Endothelial cell of umbilical vein (primary cell): ENCODE measurements at regions not wholly inside any gene's neighbourhood (a gene's known extent, or its start where the extent isn't known, plus 50 kb on each side); places are given as distances from the start of the nearest gene placed in this dataset.

Experiments
- BruUV-seq: library from RNA; stranded (reverse); fragments of 400-500 nt; replicated peaks from 2 replicates; lab custom pipeline; 2021; lab: Mats Ljungman, UMichigan
- CTCF ChIA-PET: fragments of 300-600, 350-600 bp; sonication (Branson Sonifier 250); formaldehyde crosslinking; loops from one replicate; lab custom pipeline; 2021; ENCODE audit warnings: antibody characterized with exemption, inconsistent platforms; lab: Charles Lee
- POLR2A ChIA-PET: fragments of 300-600, 350-600 bp; sonication (Branson Sonifier 250); formaldehyde crosslinking; loops from one replicate; lab custom pipeline; 2021; ENCODE audit warnings: antibody characterized with exemption, inconsistent platforms; lab: Charles Lee
- DNase-seq: peaks from one replicate; pipeline ENCODE4 v3.0.0-alpha.2; 2011; ENCODE audit warnings: low read depth, low spot score
- FAIRE-seq: peaks from 2 replicates; lab custom pipeline; 2011; peaks lifted over from hg19 to GRCh38; lab: Jason Lieb, UNC
- H2AFZ ChIP-seq: 2 replicates; pipeline ENCODE4 v1.6.0; 2012; ENCODE audit warnings: low read depth, low read length, control low read depth, inconsistent platforms
- H3K27ac ChIP-seq: 2 replicates; pipeline ENCODE4 v1.5.1; 2011; ENCODE audit warnings: low read depth, mild to moderate bottlenecking, control low read depth, low read length, moderate library complexity; ENCODE audit not compliant: insufficient read depth
- H3K27me3 ChIP-seq, 2 experiments: 2 replicates each; pipeline versions ENCODE4 v1.6.0 to v1.6.1; 2011; ENCODE audit warnings: low read length in 2 of 2, mixed read lengths in 1 of 2; ENCODE audit not compliant: control insufficient read depth in 2 of 2, insufficient read depth in 2 of 2
- H3K36me3 ChIP-seq, 2 experiments: 2 replicates in 1 of 2; 3 replicates in 1 of 2; pipeline ENCODE4 v1.5.1; 2011; ENCODE audit warnings: low read length in 2 of 2, mild to moderate bottlenecking in 1 of 2, moderate library complexity in 1 of 2; ENCODE audit not compliant: control insufficient read depth in 2 of 2, insufficient read depth in 2 of 2; ENCODE audit errors: extremely low read depth in 1 of 2
- H3K4me1 ChIP-seq: 3 replicates; pipeline ENCODE4 v1.5.1; 2011; ENCODE audit warnings: mild to moderate bottlenecking, low read length; ENCODE audit not compliant: control insufficient read depth, insufficient read depth; ENCODE audit errors: extremely low read depth
- H3K4me2 ChIP-seq: 2 replicates; pipeline ENCODE4 v1.6.1; 2011; ENCODE audit warnings: low read length, control low read depth, mixed read lengths; ENCODE audit not compliant: insufficient read depth
- H3K4me3 ChIP-seq, 3 experiments: fragments of 200-600 bp in 1 of 3; sonication (generic), shearing (Covaris generic) in 1 of 3; replicated peaks in 1 of 3; 2 replicates each; pipeline ENCODE4 v1.5.1; 2011 to 2016; ENCODE audit warnings: control low read depth in 3 of 3, low read length in 3 of 3, mild to moderate bottlenecking in 2 of 3, inconsistent platforms in 1 of 3, low read depth in 1 of 3, moderate library complexity in 1 of 3; ENCODE audit not compliant: insufficient read depth in 1 of 3
- H3K79me2 ChIP-seq: 2 replicates; pipeline ENCODE4 v1.6.0; 2012; ENCODE audit warnings: low read length, inconsistent platforms; ENCODE audit not compliant: control insufficient read depth, insufficient read depth
- H3K9ac ChIP-seq: replicated peaks from 2 replicates; pipeline ENCODE3; 2011; ENCODE audit warnings: low read length, control low read depth; ENCODE audit not compliant: insufficient read depth; ENCODE audit errors: extremely low read depth
- H3K9me1 ChIP-seq: replicated peaks from 3 replicates; pipeline ENCODE4 v1.6.0; 2011; ENCODE audit warnings: mild to moderate bottlenecking, low read length; ENCODE audit not compliant: control insufficient read depth, insufficient read depth; ENCODE audit errors: extremely low read depth
- H3K9me3 ChIP-seq: replicated peaks from 2 replicates; pipeline ENCODE4 v1.5.1; 2012; ENCODE audit warnings: low read length, inconsistent platforms; ENCODE audit not compliant: control insufficient read depth, insufficient read depth
- H4K20me1 ChIP-seq: replicated peaks from 2 replicates; pipeline ENCODE3; 2011; ENCODE audit warnings: mild to moderate bottlenecking, low read length; ENCODE audit not compliant: control insufficient read depth, insufficient read depth; ENCODE audit errors: extremely low read depth
- CTCF ChIP-seq, 2 donors: IDR thresholded peaks; 1 replicate in 1 of 2; 2 replicates in 1 of 2; pipeline ENCODE4 v1.5.1; 2011; ENCODE audit warnings: low read length in 2 of 2, mild to moderate bottlenecking in 2 of 2, moderate library complexity in 2 of 2, control low read depth in 1 of 2, inconsistent platforms in 1 of 2, low read depth in 1 of 2; ENCODE audit not compliant: insufficient read depth in 1 of 2; ENCODE audit errors: extremely low read depth in 1 of 2
- EZH2 ChIP-seq: IDR thresholded peaks from 2 replicates; pipeline ENCODE4 v1.6.1; 2012; ENCODE audit warnings: borderline replicate concordance, low read depth, mild to moderate bottlenecking, moderate library complexity, low read length, inconsistent platforms; ENCODE audit not compliant: severe bottlenecking
- FOS ChIP-seq: IDR thresholded peaks from 2 replicates; pipeline ENCODE4 v1.6.1; 2011; ENCODE audit warnings: mild to moderate bottlenecking, low read length, moderate library complexity, borderline replicate concordance; ENCODE audit not compliant: insufficient read depth
- GATA2 ChIP-seq: IDR thresholded peaks from 2 replicates; pipeline ENCODE4 v1.7.0; 2011; ENCODE audit warnings: low read depth, mild to moderate bottlenecking, moderate library complexity, mixed read lengths, low read length; ENCODE audit not compliant: insufficient read length, insufficient read depth
- JUN ChIP-seq: IDR thresholded peaks from 2 replicates; pipeline ENCODE4 v1.6.1; 2011; ENCODE audit warnings: borderline replicate concordance, low read depth; ENCODE audit not compliant: insufficient read length, insufficient read depth
- MAX ChIP-seq: IDR thresholded peaks from 2 replicates; pipeline ENCODE4 v1.6.1; 2011; ENCODE audit not compliant: insufficient read depth, insufficient read length
- MYC ChIP-seq: IDR thresholded peaks from one replicate; pipeline ENCODE4 v1.6.1; 2011; ENCODE audit warnings: mild to moderate bottlenecking, low read depth, low read length
- POLR2A ChIP-seq: IDR thresholded peaks from 2 replicates; pipeline ENCODE4 v1.6.1; 2012; ENCODE audit warnings: low read depth, mild to moderate bottlenecking, control low read depth, low read length
- POLR2AphosphoS5 ChIP-seq: IDR thresholded peaks from 2 replicates; pipeline ENCODE4 v1.6.1; 2012; ENCODE audit warnings: low read depth, mild to moderate bottlenecking, control low read depth, low read length, moderate library complexity; ENCODE audit not compliant: insufficient read depth
- dilution Hi-C: fragments of 300-500 bp; cut with MboI; formaldehyde crosslinking; loops from one replicate; pipeline ENCODE4 v1.15.0; 2019; ENCODE audit warnings: low sequenced_read_pairs; ENCODE audit not compliant: extremely low pct_ligation_motif_present
- intact Hi-C: fragments of 100-400 bp; cut with micrococcal nuclease; formaldehyde crosslinking; loops from one replicate; pipeline ENCODE4 v1.10.0; 2022

- no peak for DNase-seq
- POLR2A ChIA-PET = no interaction called here
- CTCF ChIA-PET = no interaction called here
- dilution Hi-C loops (no loop called here), intact Hi-C loops (no loop called here)
- H3K9ac ChIP-seq = no peak overlapping the region
- H3K79me2 ChIP-seq = no peaks in the 10 kb centered on the region
- H3K9me3 ChIP-seq = no peaks in the 10 kb centered on the region
- no peak overlapping the region for H3K4me3 ChIP-seq
- no peak for FAIRE-seq
- no peak overlapping the region for H3K27ac ChIP-seq
- H3K36me3 ChIP-seq = no peaks in the 10 kb centered on the region
- H2AFZ ChIP-seq = no peak overlapping the region
- H3K27me3 ChIP-seq = peaks cover 6 to 10% of the 10 kb centered on the region in 2 experiments
- H3K4me2 ChIP-seq = no peak overlapping the region
- no peaks in the 10 kb centered on the region for H3K4me1 ChIP-seq
- no peak for TF ChIP-seq GATA2
- TF ChIP-seq MYC = no peak
- no peak for TF ChIP-seq EZH2
- TF ChIP-seq CTCF (IDR thresholded peaks at IDR 0.05; ENCODE audit: extremely low read depth in 1 of 2, insufficient read depth in 1 of 2, low read depth in 1 of 2, low read length in 2 of 2) = no peak
- BruUV-seq = no TSS peak
- H4K20me1 ChIP-seq = no peaks in the 10 kb centered on the region
- no peaks in the 10 kb centered on the region for H3K9me1 ChIP-seq
Measured at GRCh38 chr21:15568516-15568915, 161.3 kb upstream of the USP25 start.

- Histone ChIP-seq H3K79me2 (no peaks in the 10 kb centered on the region), H3K9ac (no peak overlapping the region), H3K4me1 (no peaks in the 10 kb centered on the region), H2AFZ (no peak overlapping the region), H3K36me3 (no peaks in the 10 kb centered on the region), H3K27ac (no peak overlapping the region), H3K9me1 (no peaks in the 10 kb centered on the region), H3K9me3 (no peaks in the 10 kb centered on the region), H3K27me3 (peaks cover 0 to 3% of the 10 kb centered on the region in 2 experiments), H3K4me3 (no peak overlapping the region), H3K4me2 (no peak overlapping the region), H4K20me1 (no peaks in the 10 kb centered on the region)
- POLR2A ChIA-PET = no interaction called here
- FAIRE-seq = no peak
- DNase-seq = no peak
- CTCF ChIA-PET = interaction anchor here (1.3 kb wide), 1 partner anchor 13 kb away, joined by 3 read pairs; no protein-coding TSS in a partner anchor
- intact Hi-C loops = no loop called here
- no peak for TF ChIP-seq EZH2
- TF ChIP-seq CTCF (IDR thresholded peaks at IDR 0.05; ENCODE audit: extremely low read depth in 1 of 2, insufficient read depth in 1 of 2, low read depth in 1 of 2, low read length in 2 of 2) = no peak
- no peak for TF ChIP-seq JUN
- TF ChIP-seq MYC = no peak
- TF ChIP-seq GATA2 = no peak
- TF ChIP-seq FOS = no peak
- no peak for TF ChIP-seq POLR2A
- no peak for TF ChIP-seq POLR2AphosphoS5
- TF ChIP-seq MAX = no peak
- no TSS peak for BruUV-seq
- dilution Hi-C loops = no loop called here
Measured at GRCh38 chr21:15586752-15587427, 142.9 kb upstream of the USP25 start.
